ENCODE measurements at regions not wholly inside any gene's neighbourhood (a gene's known extent, or its start where the extent isn't known, plus 50 kb on each side); places are given as distances from the start of the nearest gene placed in this dataset.

DNA sequence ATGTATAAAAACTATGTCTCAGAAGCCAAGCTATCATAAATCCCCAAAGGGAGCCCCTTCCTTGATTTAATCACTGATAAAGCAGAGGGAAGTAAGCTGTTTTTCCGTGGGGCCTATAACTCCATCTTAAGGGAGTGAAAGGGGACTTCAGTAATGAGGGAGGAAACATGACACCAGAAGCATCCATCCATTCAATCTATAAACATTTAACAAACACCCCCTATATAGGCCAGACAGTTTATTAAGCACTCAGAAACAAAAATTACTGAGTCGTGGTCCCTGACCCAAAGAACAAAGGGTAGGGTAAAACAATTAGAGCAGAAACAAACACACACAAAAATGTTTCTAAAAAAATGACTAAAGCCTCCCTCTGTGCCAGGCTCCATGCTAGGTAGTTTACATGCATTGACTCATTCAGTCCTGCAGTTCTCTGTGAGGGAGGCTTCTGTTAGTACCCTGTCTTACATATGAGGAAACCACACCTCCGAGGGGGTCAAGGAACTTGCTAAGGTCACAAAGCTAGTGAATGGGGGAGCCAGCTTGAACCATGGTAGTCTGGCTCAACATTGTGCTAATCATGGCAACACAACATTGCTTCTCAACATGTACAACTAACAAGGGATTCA lies 472.1 kb downstream of the CDH2 start:
- no peak for DNase-seq (ENCODE audit: low read depth in 4 of 4, low spot score in 2 of 4)

DNA sequence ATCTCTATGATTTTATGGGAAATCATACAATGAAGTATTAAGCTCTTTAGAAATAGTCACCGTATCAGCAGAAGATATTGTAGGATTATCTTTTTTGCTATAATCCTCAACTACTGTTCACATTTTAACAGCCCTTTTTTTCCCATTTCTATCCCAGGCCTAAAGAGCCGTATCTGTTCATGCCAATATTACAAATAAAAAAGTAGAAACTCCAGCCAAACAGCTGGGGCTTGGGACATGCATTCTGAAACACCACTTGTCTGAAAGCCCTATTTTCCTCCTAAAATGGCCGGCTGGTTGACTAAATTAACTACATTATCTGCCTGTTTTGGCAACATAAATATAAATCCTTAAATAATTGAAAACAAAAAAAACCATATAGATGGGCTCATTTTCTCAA lies 477.8 kb downstream of the CDH2 start:
- no peak for DNase-seq (ENCODE audit: low read depth in 4 of 4, low spot score in 2 of 4)

DNA sequence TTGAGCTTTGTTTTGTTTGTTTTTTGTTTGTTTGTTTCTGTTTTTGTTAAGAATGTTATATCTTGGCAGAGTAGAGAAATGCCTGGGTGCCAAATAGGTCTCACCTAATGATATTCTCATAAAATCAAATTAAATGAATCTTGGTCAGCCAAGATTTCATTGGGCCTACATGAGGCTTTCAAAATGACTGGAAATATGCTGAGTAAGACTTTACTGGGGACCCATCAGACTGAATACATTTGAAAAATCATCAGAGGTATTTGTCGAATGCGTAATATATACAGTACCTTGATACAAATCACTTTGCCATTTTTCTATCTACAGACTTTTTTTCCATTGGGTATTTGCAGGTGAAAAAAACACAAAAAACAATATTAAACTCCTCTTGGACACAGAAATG lies 480.8 kb downstream of the CDH2 start:
- DNase-seq (ENCODE audit: low read depth in 4 of 4, low spot score in 2 of 4): no peak

DNA sequence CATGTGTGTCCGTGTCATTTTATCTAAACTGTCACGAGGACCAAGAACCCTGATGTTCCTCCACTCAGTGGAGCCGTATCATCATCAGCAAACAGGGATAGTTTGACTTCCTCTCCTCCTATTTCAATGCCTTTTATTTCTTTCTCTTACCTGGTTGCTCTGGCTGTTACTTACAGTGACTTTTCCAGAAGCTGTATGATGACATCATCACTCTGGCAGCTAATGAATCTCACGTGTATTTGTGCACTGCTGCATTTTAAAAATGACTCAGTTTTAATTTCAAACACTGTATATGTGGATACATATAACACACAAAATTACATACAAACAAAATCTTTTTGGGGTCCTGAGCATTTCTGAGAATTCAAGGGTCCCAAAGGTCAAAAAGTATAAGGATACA lies 481.4 kb downstream of the CDH2 start:
- DNase-seq (ENCODE audit: low read depth in 4 of 4, low spot score in 2 of 4): no peak

DNA sequence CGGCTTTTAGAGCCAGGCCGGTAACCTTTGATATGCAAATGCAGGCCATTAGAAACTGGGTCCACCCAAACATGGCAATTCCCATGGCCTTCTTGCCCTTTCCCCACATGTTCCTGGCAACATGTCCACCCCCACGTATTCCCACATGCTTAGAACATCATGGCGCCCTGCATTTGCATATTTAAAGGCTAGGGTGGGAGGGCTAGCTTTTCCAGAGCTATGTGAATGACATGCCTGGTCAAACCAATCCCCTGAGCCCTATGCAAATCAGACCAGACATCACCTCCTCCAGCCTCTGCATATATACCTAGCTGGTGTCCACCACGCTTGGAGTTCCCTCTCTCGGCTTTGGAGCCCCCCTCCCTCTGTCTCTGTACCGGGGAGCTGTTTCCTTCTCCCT lies 481.9 kb downstream of the CDH2 start:
- DNase-seq (ENCODE audit: low read depth in 4 of 4, low spot score in 2 of 4): no peak

DNA sequence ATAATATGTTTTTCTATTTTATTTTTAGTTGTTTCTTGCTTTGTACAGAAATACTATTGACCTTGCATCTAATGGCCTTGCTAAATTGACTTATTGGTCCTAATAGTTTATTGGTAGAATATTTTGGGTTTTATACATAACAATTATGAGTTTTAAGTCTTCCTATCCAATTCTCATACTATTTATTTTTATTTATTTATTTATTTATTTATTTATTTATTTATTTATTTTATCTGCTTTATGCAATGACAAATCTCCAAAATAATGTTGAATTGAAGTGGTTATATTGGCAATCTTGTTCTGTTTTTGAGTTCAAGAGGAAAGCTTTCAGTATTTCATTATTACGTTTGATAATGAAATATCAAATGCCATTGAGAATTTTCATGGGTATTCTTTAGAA lies 488.3 kb downstream of the CDH2 start:
- DNase-seq (ENCODE audit: low read depth in 4 of 4, low spot score in 2 of 4): no peak

DNA sequence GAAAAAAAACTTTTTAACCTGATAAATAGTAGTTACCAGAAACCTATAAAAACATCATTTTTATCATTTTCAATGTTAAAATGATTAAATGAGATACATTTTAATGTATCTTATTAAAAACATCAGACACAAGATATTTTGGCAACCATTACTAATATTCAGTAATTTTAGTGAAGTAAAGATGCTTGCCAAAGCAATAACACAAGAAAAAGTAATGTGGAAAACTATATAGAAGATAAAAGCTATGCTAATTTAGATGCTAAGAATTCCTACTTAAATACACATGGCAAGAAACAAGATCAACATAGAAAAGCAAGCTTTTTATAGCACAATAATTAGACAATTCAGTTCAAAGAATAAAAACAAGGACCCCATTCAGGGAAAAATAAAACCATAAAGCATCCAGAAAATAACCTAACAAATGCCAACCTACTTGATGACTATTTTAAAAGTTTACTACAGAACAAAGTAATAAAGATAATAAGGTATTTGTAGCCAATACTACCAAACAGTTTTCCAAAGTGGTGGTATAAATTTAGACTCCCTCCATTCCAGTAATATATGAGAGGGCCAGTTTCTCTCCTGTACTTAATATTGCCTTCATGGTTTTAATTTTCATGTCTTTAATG lies 489.5 kb downstream of the CDH2 start:
- DNase-seq (ENCODE audit: low read depth in 4 of 4, low spot score in 2 of 4): no peak

DNA sequence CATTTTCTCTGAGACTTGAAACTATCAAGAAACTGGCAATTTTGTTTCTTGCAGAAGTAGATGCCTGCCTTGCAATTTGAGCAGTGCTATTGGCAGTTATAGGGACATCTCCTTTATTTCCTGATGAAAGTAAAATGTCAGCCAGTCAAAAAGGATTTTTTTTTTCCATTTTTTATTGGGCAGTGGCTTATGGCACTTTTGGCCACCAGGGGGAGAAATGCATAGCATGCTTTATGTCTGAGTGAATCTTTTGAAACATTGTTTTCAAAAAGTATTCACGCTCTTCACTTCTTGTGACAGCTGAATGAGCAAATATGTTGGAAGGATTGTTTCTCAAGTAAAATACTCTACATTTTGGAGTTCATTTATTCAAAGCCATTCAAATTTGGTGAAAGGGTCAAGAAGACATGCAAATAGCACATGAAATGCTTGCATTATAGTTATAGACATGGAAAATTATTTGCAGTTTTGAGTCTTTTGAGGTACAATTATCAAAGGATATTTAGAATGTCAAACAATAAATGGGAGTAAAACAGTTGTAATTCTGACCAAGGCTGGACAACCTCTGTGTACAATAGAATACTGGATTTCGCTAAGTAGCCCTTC lies 491.0 kb downstream of the CDH2 start:
- DNase-seq (ENCODE audit: low read depth in 4 of 4, low spot score in 2 of 4): peak in 1 of 4 donors; percentile 5

DNA sequence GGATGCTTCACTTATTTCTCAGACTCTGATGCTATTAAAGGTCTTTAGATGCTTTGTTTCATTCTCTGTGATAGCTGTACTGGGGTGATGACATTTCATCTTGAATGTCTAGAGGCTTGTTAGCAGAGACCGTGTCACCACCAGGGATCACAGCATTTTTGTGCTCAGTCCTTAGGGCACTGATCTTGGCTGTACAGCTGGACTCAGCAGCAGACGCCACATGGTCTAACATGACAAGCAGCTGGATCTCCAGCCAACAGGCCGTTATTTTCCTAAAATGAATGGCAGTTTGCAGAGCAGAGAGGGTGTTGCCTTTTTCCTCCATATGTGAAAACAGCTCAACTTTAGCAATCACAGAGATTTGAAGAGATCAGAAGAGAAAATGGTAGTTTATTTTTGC lies 491.8 kb downstream of the CDH2 start:
- no peak for DNase-seq (ENCODE audit: low read depth in 4 of 4, low spot score in 2 of 4)

DNA sequence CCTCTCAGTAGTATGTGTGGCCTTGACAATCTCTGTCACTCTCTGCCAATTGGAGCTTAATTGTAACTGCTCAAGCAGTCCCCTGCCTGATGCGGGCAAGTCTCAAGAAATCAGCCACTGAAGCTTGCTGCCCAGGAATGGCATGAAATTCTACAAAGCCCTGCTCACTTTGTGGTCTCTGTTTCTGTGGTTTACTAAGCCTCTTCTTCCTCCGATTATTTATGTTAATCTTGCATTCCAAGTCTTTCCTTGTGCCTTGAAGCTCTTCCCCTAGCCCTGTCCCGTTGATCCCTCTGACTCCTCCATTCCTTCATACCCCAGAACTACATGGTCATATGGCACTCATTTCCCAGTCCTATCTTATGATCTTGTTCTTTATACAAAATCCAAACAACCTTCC lies 489.3 kb upstream of the CHST9 start:
- no peak for DNase-seq (ENCODE audit: low read depth in 4 of 4, low spot score in 2 of 4)

DNA sequence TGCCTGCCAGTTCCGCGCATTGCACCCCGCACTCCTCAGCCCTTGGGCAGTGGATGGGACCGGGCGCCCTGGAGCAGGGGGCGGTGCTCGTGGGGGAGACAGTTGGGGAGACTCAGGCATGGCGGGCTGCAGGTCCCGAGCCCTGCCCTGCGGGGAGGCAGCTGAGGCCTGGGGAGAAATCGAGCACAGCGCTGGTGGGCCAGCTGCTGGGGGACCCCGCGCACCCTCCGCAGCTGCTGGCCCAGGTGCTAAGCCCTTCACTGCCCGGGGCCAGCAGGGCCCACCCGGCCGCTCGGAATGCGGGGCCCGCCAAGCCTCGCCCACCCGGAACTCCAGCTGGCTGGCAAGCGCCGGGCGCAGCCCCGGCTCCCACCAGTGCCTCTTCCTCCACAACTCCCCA lies 488.8 kb upstream of the CHST9 start:
- no peak for DNase-seq (ENCODE audit: low read depth in 4 of 4, low spot score in 2 of 4)

DNA sequence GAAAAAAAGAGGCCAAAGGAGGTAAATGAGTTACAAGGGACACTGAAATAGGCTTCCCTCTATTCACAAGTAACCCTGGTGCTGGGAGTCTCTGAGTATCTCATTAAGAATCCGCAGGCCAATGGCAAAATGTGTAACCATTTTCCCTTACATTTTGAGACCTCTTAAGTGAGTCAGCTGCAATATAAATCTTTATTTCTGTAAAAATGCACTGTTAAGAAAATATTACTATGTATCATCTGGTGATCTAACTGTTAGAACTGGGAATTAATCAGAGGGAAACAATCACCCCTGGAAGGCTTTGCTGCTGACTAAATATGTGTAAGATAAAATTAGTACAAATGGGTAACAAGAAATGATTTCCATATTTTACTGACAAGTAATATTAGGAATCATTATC lies 483.1 kb upstream of the CHST9 start:
- no peak for DNase-seq (ENCODE audit: low read depth in 4 of 4, low spot score in 2 of 4)

DNA sequence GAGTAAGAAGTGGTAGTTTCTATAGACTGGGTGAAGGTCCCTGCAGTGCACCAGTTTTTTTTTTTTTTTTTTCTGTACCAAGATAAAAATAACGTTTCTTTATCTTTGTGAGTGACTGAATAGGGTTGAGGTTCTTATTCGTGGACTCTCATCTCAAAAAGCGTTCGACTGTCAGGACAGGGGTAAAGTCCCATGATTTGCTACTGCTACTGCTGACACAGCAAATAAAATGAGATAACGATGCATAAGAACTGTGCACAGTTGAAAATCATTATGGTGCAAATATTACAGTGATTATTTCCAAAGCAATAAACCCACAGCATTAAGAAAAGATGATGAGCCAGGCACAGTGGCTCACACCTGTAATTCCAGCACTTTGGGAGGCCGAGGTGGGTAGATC lies 482.0 kb upstream of the CHST9 start:
- DNase-seq (ENCODE audit: low read depth in 4 of 4, low spot score in 2 of 4): no peak

DNA sequence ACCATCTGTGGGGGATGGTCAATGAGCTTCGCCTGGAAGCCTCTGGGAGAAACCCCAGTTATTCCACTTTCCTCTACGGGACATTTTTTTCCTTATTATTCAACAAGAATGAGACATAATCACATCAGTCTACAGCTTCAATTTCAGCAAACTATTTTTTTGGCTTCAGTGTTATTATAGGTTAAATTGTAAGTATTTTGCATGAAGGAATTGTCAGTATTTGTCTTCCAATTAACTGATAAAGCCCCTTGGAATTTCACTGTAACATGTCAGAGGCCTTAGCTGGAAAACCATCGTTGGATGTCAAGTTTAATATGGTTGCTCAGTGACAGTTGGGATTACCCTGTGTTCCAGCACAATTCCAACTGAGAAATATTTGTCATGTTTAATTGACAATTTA lies 480.9 kb upstream of the CHST9 start:
- no peak for DNase-seq (ENCODE audit: low read depth in 4 of 4, low spot score in 2 of 4)

DNA sequence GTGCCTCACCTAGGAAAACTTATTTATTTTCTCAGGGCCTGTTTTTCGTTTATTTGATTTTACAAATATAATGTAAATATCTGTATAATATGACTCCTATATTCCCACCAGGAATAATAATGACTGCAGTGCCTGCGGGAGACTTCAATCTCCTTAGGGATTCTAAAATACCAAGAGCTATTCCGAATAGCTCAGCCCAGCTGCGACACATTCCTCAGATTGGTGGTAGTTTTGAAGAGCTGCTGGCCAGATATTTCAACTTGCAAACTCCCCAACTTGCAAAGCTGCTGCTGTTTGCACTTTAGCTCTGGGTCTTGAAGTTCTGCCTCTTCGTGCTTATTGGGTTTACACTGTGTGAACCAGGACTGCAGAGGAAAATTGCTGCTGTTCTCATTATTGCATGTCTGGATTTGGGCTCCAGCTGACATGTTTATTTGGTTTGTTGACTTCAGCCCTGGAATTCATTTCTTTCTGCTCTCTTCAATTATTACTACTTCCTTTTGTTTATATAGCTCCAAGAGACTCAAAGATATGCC lies 480.2 kb upstream of the CHST9 start:
- no peak for DNase-seq (ENCODE audit: low read depth in 4 of 4, low spot score in 2 of 4)

DNA sequence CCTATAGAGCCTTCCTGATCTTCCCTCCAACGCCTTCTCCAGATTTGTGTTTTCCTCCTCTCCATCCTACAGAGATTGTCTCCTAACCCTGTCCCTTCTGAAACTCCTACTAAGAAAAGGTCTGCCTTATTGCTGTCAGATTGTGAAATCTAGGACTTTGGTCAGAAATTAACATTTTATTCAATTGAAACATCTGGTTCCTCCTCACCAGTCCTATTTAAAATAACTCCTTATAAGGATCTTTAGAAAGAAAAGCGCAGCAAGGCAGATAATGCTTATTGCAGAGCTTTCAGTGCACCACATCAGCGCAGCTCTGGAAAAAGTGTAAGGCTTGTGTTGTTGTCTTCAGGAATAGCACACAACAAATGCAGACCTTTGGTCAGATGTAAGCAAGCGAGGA lies 477.8 kb upstream of the CHST9 start:
- DNase-seq (ENCODE audit: low read depth in 4 of 4, low spot score in 2 of 4): no peak

DNA sequence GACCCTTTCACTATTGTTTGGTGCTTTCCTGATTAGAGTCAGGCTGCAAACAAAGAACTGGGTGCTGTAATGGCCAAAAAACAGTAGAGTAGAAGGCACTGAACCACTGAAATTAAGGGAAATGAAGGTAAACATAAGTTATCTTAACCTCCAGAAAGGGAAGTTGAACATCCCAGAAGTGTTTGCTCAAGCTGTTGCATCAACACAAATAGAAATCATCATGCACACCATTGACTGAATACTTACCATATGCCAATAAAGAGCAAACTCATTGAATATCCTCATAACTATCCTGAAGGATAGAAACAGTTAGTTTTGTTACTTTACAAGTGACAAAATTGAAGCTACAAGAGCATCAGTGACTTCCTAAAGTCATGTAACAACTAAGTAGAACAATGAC lies 477.4 kb upstream of the CHST9 start:
- DNase-seq (ENCODE audit: low read depth in 4 of 4, low spot score in 2 of 4): no peak

DNA sequence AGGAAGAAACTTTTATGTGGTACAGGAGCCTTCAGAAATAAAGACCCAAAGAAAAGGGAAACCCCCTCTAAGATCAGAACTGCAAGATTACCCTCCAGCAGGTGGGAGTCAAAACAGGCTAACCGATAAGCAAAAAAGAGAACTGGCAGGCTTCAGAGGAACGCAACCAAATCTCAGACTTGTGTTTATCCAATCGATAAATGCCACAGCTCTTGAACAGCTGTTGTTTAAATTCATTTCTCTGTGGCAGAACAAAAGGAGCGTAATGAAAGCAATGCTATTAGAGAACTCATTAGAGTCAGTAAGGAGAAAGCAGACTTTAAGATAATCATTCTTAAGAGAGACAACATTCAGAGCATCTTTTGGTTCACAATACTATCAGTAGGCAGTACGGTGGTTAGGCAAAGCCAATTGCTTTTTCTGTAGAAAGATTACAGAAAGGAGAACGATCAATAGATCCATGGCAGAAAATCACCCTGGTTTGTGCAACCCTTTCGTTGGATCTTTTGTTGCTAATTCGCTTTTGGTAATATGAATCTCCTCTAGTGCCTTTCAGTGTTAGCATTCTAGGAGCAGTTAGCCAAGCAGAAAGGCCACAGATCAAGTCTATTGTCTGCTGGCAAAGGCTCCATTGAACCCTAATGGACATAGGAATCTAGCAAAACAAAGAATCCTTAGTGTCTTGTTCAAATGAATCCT lies 476.4 kb upstream of the CHST9 start:
- DNase-seq (ENCODE audit: low read depth in 4 of 4, low spot score in 2 of 4): no peak

DNA sequence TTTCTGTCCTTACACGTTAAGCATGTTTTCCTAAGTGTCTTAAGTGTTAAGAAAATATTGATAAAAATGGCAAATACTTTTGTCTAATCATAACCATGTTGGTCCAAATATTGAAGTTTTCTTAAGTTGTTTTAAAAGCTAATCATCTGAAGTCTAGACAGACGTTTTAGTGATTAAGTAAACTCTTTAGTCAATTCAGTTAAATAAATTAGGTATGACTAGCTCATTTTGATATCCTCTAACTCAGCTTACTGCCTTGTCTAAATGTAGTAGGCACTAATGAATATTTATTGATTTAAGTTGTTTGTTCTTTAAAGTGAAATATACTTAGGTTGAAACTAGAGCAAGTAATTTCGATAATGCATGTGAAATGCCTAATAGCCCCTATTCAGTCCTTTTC lies 471.8 kb upstream of the CHST9 start:
- no peak for DNase-seq (ENCODE audit: low read depth in 4 of 4, low spot score in 2 of 4)

DNA sequence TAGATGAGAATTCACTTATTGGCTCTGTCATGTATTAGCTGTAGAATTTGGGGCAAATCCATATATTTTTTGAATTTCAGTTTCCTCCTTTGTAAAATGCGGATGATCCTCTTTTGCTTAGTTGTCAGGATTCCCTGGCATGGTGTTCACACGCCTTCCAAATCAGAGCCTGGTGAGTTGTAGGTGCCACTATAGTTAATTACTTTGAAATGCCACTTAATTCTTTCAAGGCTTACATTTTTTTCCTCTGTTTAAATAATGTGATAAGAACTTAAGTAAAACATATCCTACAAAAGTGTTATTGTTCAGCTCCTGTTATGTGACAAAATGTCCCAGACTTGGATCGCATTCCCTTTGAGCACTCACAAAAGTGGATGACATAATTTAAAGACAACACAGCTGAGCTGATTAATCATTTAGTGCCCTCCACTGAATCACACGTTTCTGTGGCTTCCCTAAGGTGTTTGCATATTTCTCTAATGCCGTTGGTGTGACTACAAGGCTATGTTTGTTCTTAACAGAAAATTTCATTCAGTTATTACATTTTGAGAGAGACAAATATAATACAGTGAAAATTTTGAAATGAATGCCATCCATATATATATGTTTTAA lies 471.2 kb upstream of the CHST9 start:
- no peak for DNase-seq (ENCODE audit: low read depth in 4 of 4, low spot score in 2 of 4)

DNA sequence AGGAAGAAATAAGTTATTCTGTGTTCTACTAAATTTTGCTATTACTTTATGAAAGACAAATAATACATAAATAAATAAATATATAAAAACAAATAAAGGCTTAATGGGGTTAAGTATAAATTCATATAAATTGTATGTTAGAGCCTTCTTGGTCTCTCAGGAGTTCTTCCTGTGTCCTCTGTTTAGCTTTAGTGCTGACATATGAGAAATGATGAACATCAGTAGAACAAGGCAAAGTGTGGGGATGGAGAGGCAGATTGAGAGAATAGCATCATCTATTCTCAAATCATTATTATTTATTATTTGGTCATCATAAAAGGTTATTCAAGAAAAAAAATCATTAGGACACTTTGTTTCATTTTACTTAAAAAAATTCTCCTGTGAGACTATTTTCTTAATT lies 468.1 kb upstream of the CHST9 start:
- no peak for DNase-seq (ENCODE audit: low read depth in 4 of 4, low spot score in 2 of 4)

Measured in left renal cortex interstitium (tissue), 4 donors.